HCT116 (cell line): ENCODE measurements at regions not wholly inside any gene's neighbourhood (a gene's known extent, or its start where the extent isn't known, plus 50 kb on each side); places are given as distances from the start of the nearest gene placed in this dataset.

ENCODE experiments used
- ATAC-seq: fragments of 200-7000 bp; cut with Tn5 transposase; 2 replicates; pipeline ENCODE4 v1.9.1; 2020; ENCODE audit warnings: mild to moderate bottlenecking, moderate library complexity
- BruUV-seq: library from RNA; stranded (reverse); fragments of 400-500 nt; replicated peaks from 2 replicates; lab custom pipeline; 2021; lab: Mats Ljungman, UMichigan
- CTCF ChIA-PET: fragments of 300-600 bp; sonication (Branson Sonifier 250); formaldehyde crosslinking; loops from one replicate; lab custom pipeline; 2021; ENCODE audit warnings: antibody characterized with exemption; lab: Charles Lee
- POLR2A ChIA-PET: fragments of 300-600, 350-600 bp; sonication (Branson Sonifier 250); formaldehyde crosslinking; loops from one replicate; lab custom pipeline; 2021; ENCODE audit warnings: antibody characterized with exemption; lab: Charles Lee
- RAD21 ChIA-PET, 2 experiments: fragments of 300-600 bp; sonication (Branson Sonifier 250); formaldehyde crosslinking; loops; one replicate each; lab custom pipeline; 2023; ENCODE audit warnings: low total read pairs in 2 of 2; ENCODE audit not compliant: uncharacterized antibody in 2 of 2, unreplicated experiment in 2 of 2, low non-redundant PET in 1 of 2; lab: Charles Lee
- DNase-seq: peaks from one replicate; pipeline ENCODE4 v3.0.0-alpha.2; 2010; ENCODE audit warnings: low read depth, low spot score
- H2AFZ ChIP-seq: fragments of 200-600 bp; shearing (Covaris generic), sonication (generic); 2 replicates; pipeline ENCODE4 v1.6.1; 2017; ENCODE audit warnings: low read depth, mixed run types, mixed read lengths, antibody characterized with exemption, low read length; ENCODE audit not compliant: poor library complexity, severe bottlenecking
- H3K27ac ChIP-seq: 2 replicates; pipeline ENCODE4 v1.5.1; 2012; ENCODE audit warnings: low read depth, low read length
- H3K27me3 ChIP-seq: fragments of 200-600 bp; sonication (generic); 2 replicates; pipeline ENCODE4 v1.6.1; 2016; ENCODE audit warnings: mixed run types, low read length, mixed read lengths; ENCODE audit not compliant: insufficient read depth
- H3K36me3 ChIP-seq, 2 experiments: fragments of 200-500 bp in 1 of 2; fragments of 200-600 bp in 1 of 2; sonication (Bioruptor generic) in 1 of 2; sonication (generic) in 1 of 2; 2 replicates each; pipeline versions ENCODE4 v1.5.1 to v1.6.1; 2014 to 2016; ENCODE audit warnings: low read length in 2 of 2, inconsistent platforms in 1 of 2, mixed read lengths in 1 of 2, mixed run types in 1 of 2; ENCODE audit not compliant: insufficient read depth in 2 of 2, control insufficient read depth in 1 of 2
- H3K4me1 ChIP-seq, 2 experiments: fragments of 200-600 bp in 1 of 2; sonication (generic) in 1 of 2; 2 replicates each; pipeline versions ENCODE4 v1.5.1 to v1.6.1; 2012 to 2017; ENCODE audit warnings: low read length in 2 of 2, inconsistent platforms in 1 of 2, mild to moderate bottlenecking in 1 of 2, mixed read lengths in 1 of 2, mixed run types in 1 of 2, moderate library complexity in 1 of 2; ENCODE audit not compliant: insufficient read depth in 2 of 2, control insufficient read depth in 1 of 2
- H3K4me2 ChIP-seq: fragments of 200-600 bp; sonication (generic); 2 replicates; pipeline ENCODE4 v1.6.1; 2017; ENCODE audit warnings: mixed run types, low read length, mixed read lengths
- H3K4me3 ChIP-seq, 2 experiments: fragments of 200-600 bp in 1 of 2; sonication (generic) in 1 of 2; replicated peaks in 1 of 2; 2 replicates each; pipeline ENCODE4 v1.5.1; 2011 to 2016; ENCODE audit warnings: low read length in 2 of 2, control low read depth in 1 of 2, low read depth in 1 of 2, mild to moderate bottlenecking in 1 of 2, mixed read lengths in 1 of 2, mixed run types in 1 of 2
- H3K79me2 ChIP-seq: fragments of 200-600 bp; sonication (generic); 2 replicates; pipeline ENCODE4 v1.6.1; 2017; ENCODE audit warnings: mild to moderate bottlenecking, mixed run types, low read length, moderate library complexity, mixed read lengths; ENCODE audit not compliant: insufficient read depth
- H3K9ac ChIP-seq: fragments of 200-600 bp; sonication (generic); 2 replicates; pipeline ENCODE4 v1.6.1; 2016; ENCODE audit warnings: low read length, mixed read lengths
- H3K9me2 ChIP-seq: fragments of 200-600 bp; sonication (generic), shearing (Covaris generic); 2 replicates; pipeline ENCODE4 v1.6.1; 2017; ENCODE audit warnings: mixed run types, mild to moderate bottlenecking, moderate library complexity; ENCODE audit not compliant: insufficient read depth
- H3K9me3 ChIP-seq, 2 experiments: fragments of 200-500 bp in 1 of 2; fragments of 200-600 bp in 1 of 2; sonication (Bioruptor generic) in 1 of 2; sonication (generic) in 1 of 2; 2 replicates each; pipeline ENCODE4 v1.6.1; 2014 to 2017; ENCODE audit warnings: low read length in 2 of 2, mixed read lengths in 2 of 2, inconsistent platforms in 1 of 2, low read depth in 1 of 2, mild to moderate bottlenecking in 1 of 2, mixed run types in 1 of 2, moderate library complexity in 1 of 2; ENCODE audit not compliant: control insufficient read depth in 1 of 2, insufficient read depth in 1 of 2
- H4K20me1 ChIP-seq: fragments of 200-600 bp; sonication (generic), shearing (Covaris generic); 2 replicates; pipeline ENCODE4 v1.6.1; 2017; ENCODE audit warnings: mixed run types, mild to moderate bottlenecking, moderate library complexity; ENCODE audit not compliant: insufficient read depth
- CBX3 ChIP-seq: IDR thresholded peaks from 2 replicates; pipeline ENCODE4 v1.6.1; 2012; ENCODE audit warnings: low read depth
- CEBPB ChIP-seq: IDR thresholded peaks from 2 replicates; pipeline ENCODE4 v1.6.1; 2012; ENCODE audit warnings: low read depth
- EZH2 ChIP-seq: fragments of 200-600 bp; sonication (generic); IDR thresholded peaks from 2 replicates; pipeline ENCODE4 v1.6.1; 2017; ENCODE audit warnings: antibody characterized with exemption, mixed run types
- FOSL1 ChIP-seq: IDR thresholded peaks from 2 replicates; pipeline ENCODE4 v1.6.1; 2012; ENCODE audit warnings: low read depth
- JUND ChIP-seq: IDR thresholded peaks from 2 replicates; pipeline ENCODE4 v1.6.1; 2012
- MAX ChIP-seq: IDR thresholded peaks from 2 replicates; pipeline ENCODE4 v1.6.1; 2012
- POLR2A ChIP-seq: IDR thresholded peaks from 2 replicates; pipeline ENCODE4 v1.7.0; 2011; ENCODE audit warnings: borderline replicate concordance; ENCODE audit not compliant: insufficient read depth, insufficient read length; ENCODE audit errors: extremely low read depth
- TCF7L2 ChIP-seq: IDR thresholded peaks from 2 replicates; pipeline ENCODE4 v1.7.0; 2011; ENCODE audit warnings: borderline replicate concordance, inconsistent platforms; ENCODE audit not compliant: insufficient read depth, insufficient read length; ENCODE audit errors: extremely low read depth
- YY1 ChIP-seq: IDR thresholded peaks from 2 replicates; pipeline ENCODE4 v1.6.1; 2011; ENCODE audit warnings: low read length, low read depth, moderate library complexity, mild to moderate bottlenecking; ENCODE audit not compliant: insufficient replicate concordance; ENCODE audit errors: extremely low read depth
- ZFX ChIP-seq: fragments of 450-650 bp; IDR thresholded peaks from 2 replicates; pipeline ENCODE4 v1.6.1; 2017
- ZNF274 ChIP-seq: fragments of 200-500 bp; sonication (Bioruptor generic); IDR thresholded peaks from 2 replicates; pipeline ENCODE4 v1.6.1; 2014; ENCODE audit warnings: mild to moderate bottlenecking, low read depth, low read length, inconsistent platforms
- intact Hi-C: fragments of 100-400 bp; cut with micrococcal nuclease; formaldehyde crosslinking; loops from 2 replicates; pipeline ENCODE4 v1.10.0; 2022
- TF ChIP-seq, protein P1 (sequence below), 3 experiments: fragments of 200-600 bp in 1 of 3; sonication (generic) in 1 of 3; IDR thresholded peaks in 2 of 3; conservative IDR thresholded peaks in 1 of 3; 2 replicates each; pipeline ENCODE4 v1.5.1; 2012 to 2017; ENCODE audit warnings: low read depth in 2 of 3, low read length in 2 of 3, antibody characterized with exemption in 1 of 3, borderline replicate concordance in 1 of 3, control low read depth in 1 of 3, mild to moderate bottlenecking in 1 of 3, mixed read lengths in 1 of 3, mixed run types in 1 of 3, moderate library complexity in 1 of 3; ENCODE audit not compliant: insufficient read depth in 1 of 3

DNA sequence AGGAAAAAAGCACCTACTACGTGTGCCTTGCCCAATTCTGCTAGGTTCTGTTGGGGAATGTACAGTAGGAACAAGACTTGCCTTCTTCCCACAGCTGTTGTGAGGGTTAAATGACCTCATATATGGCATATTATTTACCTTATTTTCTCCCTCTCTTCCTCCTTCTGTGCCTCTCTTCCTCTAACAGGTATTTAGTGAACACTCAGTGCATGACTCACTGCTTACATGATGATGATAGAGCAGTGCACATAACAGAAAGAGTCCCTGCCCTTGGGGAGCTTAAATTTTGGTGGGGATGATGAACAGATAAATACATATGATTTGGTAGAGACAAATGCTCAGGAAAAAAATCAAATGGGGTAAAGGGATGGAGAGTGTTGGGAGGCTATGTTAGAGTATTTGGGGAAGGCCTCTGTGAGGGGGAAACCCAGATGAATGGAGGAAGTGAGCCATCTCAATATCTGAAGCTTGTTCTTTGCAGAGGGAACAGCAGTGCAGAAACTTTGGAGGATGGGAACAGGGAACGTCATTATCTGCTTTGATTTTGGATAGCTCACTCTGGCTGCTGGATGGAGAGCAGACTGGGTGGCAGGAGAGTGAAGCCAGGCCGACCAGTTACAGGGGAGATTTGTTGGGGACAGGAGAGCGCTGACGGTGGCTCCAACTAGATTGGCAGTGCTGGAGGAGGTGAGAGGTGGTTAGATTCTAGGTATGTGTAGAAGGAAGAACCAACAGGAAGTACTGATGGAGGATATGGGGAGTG is 95.5 kb upstream of the TENM4 start:
- no TSS peak for BruUV-seq
- H4K20me1 ChIP-seq: no peaks in the 10 kb centered on the region
- no peak overlapping the region for H3K4me3 ChIP-seq
- intact Hi-C loops: no loop called here
- TF ChIP-seq FOSL1 (no peak), ZNF274 (no peak), JUND (no peak), YY1 (no peak), CEBPB (no peak), MAX (no peak), POLR2A (no peak), EZH2 (no peak), CBX3 (no peak), ZFX (no peak), TCF7L2 (no peak)
- TF ChIP-seq, protein P1, sequence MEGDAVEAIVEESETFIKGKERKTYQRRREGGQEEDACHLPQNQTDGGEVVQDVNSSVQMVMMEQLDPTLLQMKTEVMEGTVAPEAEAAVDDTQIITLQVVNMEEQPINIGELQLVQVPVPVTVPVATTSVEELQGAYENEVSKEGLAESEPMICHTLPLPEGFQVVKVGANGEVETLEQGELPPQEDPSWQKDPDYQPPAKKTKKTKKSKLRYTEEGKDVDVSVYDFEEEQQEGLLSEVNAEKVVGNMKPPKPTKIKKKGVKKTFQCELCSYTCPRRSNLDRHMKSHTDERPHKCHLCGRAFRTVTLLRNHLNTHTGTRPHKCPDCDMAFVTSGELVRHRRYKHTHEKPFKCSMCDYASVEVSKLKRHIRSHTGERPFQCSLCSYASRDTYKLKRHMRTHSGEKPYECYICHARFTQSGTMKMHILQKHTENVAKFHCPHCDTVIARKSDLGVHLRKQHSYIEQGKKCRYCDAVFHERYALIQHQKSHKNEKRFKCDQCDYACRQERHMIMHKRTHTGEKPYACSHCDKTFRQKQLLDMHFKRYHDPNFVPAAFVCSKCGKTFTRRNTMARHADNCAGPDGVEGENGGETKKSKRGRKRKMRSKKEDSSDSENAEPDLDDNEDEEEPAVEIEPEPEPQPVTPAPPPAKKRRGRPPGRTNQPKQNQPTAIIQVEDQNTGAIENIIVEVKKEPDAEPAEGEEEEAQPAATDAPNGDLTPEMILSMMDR (IDR thresholded peaks at IDR 0.05 in 2 of 3, conservative IDR thresholded peaks at IDR 0.05 in 1 of 3; ENCODE audit: borderline replicate concordance in 1 of 3, insufficient read depth in 1 of 3, low read depth in 2 of 3, low read length in 2 of 3): no peak
- H3K9ac ChIP-seq: no peak overlapping the region
- H3K27ac ChIP-seq: no peak overlapping the region
- H3K9me3 ChIP-seq: peaks cover 0 to 4% of the 10 kb centered on the region in 2 experiments; a peak in 1 of 4 replicates
- H3K4me1 ChIP-seq: no peaks in the 10 kb centered on the region
- ChIA-PET RAD21 (no interaction called here), POLR2A (no interaction called here), CTCF (no interaction called here)
- no peaks in the 10 kb centered on the region for H3K79me2 ChIP-seq
- no peaks in the 10 kb centered on the region for H3K36me3 ChIP-seq
- ATAC-seq: no peak
- no peak overlapping the region for H2AFZ ChIP-seq
- H3K9me2 ChIP-seq: no peaks in the 10 kb centered on the region
- DNase-seq: no peak
- no peaks in the 10 kb centered on the region for H3K27me3 ChIP-seq
- no peak overlapping the region for H3K4me2 ChIP-seq
